Epithelial cell of proximal tubule (primary cell): ENCODE measurements at regions not wholly inside any gene's neighbourhood (a gene's known extent, or its start where the extent isn't known, plus 50 kb on each side); places are given as distances from the start of the nearest gene placed in this dataset.

Experiments used
- DNase-seq: peaks from one replicate; pipeline ENCODE4 v3.0.0-alpha.2; 2011; ENCODE audit warnings: low read depth
- H3K4me3 ChIP-seq: 2 replicates; pipeline ENCODE4 v1.5.1; 2011; ENCODE audit warnings: low read depth, mild to moderate bottlenecking, low read length
- CTCF ChIP-seq: conservative IDR thresholded peaks from 2 replicates; pipeline ENCODE4 v1.5.1; 2012; ENCODE audit warnings: low read depth, mild to moderate bottlenecking, low read length

DNA sequence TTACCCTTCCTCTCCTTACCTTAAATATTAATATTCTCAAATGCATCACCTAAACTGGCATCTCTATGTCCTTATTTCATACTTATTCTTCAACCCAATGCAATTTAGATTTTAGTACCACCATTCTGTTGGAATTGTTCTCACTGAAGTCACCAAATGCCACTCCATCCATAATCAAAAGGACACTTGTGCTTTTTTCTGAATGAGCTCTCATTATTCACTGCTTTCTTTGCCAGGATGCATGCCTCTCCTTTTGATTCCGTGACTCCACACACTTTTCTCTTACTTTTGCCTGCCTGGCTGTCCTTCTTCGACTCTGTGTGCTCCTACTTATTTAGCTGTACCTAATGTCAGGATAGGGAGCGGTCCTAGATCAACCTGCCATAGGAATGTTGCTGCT, 633.1 kb upstream of the BOD1L1 start:
- no peak for TF ChIP-seq CTCF
- H3K4me3 ChIP-seq: no peak overlapping the region
- no peak for DNase-seq

DNA sequence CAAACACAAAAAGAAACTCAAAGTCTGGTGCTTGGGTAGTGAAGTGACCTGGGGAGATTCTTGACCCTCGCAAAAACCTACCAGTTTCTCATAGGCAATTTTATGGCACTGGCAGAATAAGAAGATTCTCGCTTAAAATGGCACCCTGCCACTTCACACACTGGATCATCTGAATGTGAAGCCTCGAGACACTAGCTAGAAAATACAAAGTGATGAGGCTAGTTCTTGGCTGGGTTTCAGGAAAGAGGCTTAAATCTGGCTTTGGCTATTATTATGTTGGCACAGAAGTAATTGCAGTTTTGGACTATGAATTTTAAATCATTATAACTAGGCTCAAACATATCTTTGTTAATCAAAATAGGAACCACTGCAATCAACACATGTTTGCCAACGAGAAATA, 634.7 kb upstream of the BOD1L1 start:
- H3K4me3 ChIP-seq: no peak overlapping the region
- TF ChIP-seq CTCF: no peak
- DNase-seq: no peak

GRCh38 chr4:14264437-14264836, 636.9 kb upstream of the BOD1L1 start:
- no peak for DNase-seq
- no peak overlapping the region for H3K4me3 ChIP-seq
- TF ChIP-seq CTCF: no peak

DNA sequence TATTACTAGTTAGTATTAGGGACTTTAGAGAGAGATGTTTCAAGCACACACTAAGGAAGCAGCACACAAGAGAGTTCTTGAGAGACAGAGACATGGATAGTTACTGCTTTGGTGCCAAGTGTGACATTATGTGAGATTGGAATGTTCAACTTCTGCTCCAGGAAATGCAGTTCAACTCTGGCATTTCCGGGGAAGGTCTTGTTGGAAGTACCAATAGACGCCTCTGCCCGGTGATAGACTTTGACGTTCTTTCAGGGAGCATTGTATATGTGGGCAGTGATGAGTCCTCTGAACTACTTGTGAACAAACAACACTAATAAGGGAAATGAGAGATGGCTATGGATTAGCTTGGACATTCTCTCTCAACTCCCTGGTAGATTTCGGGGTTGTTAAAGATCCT, 638.1 kb upstream of the BOD1L1 start:
- no peak for TF ChIP-seq CTCF
- no peak for DNase-seq
- no peak overlapping the region for H3K4me3 ChIP-seq

GRCh38 chr4:14267373-14268060, 640.0 kb upstream of the BOD1L1 start:
- no peak for DNase-seq
- no peak for TF ChIP-seq CTCF
- no peak overlapping the region for H3K4me3 ChIP-seq

DNA sequence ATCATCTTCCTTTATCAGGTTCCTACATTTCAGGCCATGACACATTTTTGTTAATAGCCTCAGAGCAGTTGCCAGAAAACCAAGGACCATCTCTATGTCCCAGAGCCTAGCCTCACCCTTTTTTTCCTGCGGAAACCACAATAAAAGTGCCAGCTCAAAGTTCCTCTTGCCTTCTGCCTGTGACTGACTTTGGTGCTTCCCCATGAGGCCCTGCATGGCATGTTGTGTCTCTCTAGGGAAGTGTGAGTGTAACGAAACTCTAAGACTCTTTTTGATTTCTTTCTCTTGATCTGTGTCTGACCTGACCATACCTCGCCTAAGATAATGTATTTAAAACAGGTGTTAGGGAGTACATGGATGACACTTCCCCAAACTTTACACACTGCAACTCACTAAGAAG, 642.3 kb upstream of the BOD1L1 start:
- TF ChIP-seq CTCF: no peak
- no peak for DNase-seq
- no peak overlapping the region for H3K4me3 ChIP-seq

GRCh38 chr4:14272206-14272605, 644.7 kb upstream of the BOD1L1 start:
- TF ChIP-seq CTCF: no peak
- DNase-seq: no peak
- H3K4me3 ChIP-seq: no peak overlapping the region
